ENCODE measurements at regions not wholly inside any gene's neighbourhood (a gene's known extent, or its start where the extent isn't known, plus 50 kb on each side); places are given as distances from the start of the nearest gene placed in this dataset.
A peak's percentile ranks its signal among the peaks of the same experiment; 100 is the strongest.

DNA sequence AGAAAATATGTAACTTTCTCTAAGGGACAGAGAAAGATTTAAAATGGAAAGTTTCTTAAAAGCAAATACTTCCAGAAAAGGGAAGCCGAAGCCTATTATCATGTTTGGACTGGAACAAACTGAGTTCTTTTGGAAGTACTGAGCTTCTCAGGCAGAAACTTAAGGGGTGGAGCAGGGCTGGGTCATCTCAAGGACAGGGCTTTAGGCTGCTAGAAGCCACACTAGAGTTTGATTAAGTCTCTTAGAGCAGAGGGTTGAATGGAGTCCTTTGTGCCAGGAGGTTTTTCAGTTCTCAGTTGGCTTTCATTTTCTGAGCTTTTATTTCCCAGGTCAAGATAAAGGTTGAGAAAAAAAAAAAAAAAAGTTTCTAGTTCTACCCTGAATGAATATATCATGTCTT lies 432.7 kb downstream of the SLITRK5 start:
- no peak for DNase-seq

- no peak for DNase-seq
These were observed 433.4 kb downstream of the SLITRK5 start for GRCh38 chr13:88104576-88104975.

DNA sequence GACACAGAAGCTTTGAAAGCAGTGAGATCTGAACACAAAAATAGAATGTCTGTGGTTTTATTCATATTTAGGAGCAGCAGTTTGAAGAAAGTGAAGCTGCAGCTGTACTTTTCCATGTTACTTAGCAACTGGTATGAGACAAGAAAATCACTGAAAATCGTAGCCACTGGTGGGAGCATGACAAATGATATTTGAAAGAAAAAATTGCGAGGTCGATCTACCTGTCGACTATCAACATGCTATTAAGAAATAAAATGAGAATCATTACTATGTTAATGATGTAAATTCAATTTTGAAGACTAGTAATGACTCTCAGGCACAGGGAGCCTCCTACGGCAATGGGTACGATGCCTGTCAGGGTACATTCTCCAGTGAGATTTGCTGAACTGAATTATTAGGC lies 436.4 kb downstream of the SLITRK5 start:
- DNase-seq = no peak

DNA sequence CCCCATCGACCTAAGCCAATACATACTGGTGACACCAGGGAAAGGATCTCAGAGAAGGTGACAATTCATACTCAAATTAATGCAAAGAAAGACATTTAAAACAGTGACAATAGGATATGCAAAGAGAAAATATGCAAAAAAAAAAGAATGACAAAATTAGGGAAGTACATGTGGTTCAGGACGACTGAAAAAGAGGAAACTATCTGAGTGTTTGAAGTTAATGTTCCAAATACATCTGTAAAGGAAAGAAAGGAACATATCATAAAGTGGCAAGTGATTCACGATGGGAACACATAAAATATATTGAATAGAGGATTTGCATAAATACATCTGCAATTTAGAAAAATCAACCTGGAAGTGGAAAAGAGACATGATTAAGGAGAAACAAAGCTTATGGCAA lies 441.4 kb downstream of the SLITRK5 start:
- DNase-seq = no peak

GRCh38 chr13:88115976-88116375 lies 444.8 kb downstream of the SLITRK5 start:
- no peak for DNase-seq

GRCh38 chr13:88118952-88119351 lies 447.8 kb downstream of the SLITRK5 start:
- no peak for DNase-seq

DNA sequence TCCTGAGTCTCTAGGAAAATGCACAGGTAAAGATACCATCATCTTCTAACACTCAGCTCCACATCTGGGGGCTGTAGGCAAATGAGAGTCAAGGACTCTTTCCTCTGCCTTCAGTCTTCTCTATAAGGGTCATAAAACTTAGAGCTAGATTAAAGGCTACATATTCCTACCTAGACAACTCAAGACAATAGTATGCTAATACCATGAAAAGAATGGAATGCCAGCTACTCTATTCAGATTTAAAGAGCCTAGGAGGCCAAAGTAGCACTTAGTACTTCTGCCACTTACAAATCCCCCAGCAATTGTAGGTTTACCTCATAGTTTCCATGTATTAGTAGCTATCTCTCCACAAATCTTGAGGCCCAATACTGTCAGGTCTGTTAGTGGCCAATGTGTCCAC lies 453.0 kb downstream of the SLITRK5 start:
- DNase-seq = no peak

DNA sequence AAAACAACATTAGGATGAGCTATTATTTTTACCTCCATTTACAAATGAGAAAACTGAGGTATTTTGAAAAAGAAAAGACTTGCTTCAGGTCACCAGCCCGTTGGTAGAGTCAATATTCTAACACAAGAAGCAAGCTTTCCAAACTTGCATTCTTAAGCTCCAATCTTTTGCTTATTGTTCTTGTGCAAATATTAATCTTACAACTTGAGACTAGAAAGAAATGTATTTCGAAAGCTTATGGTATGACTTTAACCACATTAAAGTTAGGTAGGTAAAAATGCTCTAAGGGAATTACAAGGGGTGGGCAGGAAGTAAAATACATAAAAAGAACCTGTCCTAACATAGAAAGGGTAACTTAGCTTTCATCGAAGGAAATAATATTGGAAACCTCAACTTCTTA lies 453.9 kb downstream of the SLITRK5 start:
- DNase-seq = no peak

GRCh38 chr13:88136098-88136790 lies 465.1 kb downstream of the SLITRK5 start:
- no peak for DNase-seq

- no peak for DNase-seq
These were observed 471.5 kb downstream of the SLITRK5 start for GRCh38 chr13:88142653-88143052.

GRCh38 chr13:88144580-88144979 lies 473.4 kb downstream of the SLITRK5 start:
- no peak for DNase-seq

DNA sequence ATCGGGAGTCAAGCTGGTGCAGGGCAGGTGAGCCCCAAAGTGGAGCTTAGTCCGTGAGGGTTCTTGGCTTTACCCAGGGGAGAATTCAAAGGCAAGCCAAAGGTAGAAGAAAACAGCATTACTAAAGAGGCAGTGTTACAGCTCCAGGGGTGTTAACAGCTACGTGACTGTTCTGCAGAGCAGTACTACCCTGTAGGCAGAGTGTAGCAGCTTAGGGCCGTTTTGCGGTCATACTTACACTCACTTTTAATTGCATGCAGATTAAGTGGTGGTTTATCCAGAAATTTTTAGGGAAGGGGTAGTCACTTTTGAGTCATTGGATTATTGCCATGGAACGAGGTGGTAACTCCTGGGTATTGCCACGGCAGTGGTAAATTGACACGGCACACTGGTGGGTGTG lies 482.2 kb downstream of the SLITRK5 start:
- no peak for DNase-seq

DNA sequence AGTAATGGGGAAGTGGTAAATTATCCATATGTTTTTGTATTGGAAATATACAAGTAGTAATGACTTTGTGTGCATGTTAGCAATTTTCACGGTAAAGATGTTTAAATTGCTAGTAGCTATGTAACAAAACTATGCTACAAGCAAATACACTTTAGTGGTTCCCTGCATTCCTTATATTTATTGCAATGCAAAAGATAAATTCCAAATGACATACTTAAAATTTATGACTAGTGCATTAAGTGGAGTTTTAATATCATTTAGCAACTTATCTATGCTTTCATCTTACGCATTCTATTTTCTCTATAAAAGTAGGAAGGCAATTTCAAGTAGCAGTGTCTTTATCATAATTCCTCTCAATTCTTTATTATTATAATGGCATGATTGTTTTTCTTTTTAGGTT lies 482.8 kb downstream of the SLITRK5 start:
- DNase-seq = no peak

DNA sequence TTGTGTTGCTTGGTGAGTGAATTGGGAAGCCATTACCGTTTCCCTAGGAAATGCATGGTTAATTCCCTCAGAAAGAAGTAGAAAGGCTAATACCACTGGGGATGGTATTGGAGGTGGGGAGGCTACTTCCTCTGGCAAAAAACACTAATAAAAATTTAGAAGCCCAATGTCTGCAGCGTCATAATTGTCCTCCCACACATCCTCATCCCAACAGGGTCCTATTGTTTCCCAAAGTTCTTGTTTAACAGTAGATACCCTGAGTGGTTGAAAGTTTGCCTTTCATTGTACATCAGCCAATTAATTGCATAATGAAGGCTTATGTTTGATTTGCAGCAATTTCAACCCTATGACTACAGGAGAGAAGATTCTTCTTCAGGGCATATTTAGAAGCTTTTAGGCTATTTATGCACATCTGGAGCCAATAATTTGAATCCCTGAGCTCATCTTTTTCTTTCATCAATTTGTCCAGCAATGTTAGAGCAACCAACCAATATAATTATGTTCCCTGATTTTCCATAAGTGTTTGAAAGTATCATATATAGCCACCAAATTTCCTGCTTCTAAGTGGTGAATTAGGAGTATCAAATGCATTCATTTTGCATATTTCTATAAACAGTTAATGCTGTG lies 491.0 kb downstream of the SLITRK5 start:
- no peak for DNase-seq

- no peak for DNase-seq
These were observed 505.1 kb downstream of the SLITRK5 start for GRCh38 chr13:88176231-88176630.

- DNase-seq = no peak
These were observed 512.3 kb downstream of the SLITRK5 start for GRCh38 chr13:88183440-88183839.

GRCh38 chr13:88188986-88189385 lies 517.8 kb downstream of the SLITRK5 start:
- no peak for DNase-seq

GRCh38 chr13:88189728-88190127 lies 518.6 kb downstream of the SLITRK5 start:
- no peak for DNase-seq

GRCh38 chr13:88196106-88196505 lies 524.9 kb downstream of the SLITRK5 start:
- DNase-seq = no peak

DNA sequence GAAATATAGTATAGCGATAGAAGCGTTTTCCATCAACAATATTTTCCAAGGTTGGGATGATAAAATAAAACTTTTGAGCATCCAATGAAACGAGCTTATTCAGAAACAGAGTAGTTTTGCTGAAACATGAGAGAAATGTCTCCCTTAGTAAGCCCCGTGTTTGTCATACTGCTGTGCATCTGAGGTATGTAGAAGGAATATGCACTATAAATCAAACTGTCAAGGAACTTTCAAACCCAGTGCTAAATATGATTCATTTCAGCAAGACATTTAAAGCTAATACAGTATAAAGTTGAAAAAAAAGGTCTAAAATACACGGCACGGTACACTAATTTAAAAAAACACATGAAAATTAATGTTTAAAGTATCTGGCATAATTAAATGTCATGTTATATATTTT lies 546.2 kb downstream of the SLITRK5 start:
- peak; percentile 3 for DNase-seq

- no peak for DNase-seq
These were observed 546.7 kb downstream of the SLITRK5 start for GRCh38 chr13:88217883-88218282.

DNA sequence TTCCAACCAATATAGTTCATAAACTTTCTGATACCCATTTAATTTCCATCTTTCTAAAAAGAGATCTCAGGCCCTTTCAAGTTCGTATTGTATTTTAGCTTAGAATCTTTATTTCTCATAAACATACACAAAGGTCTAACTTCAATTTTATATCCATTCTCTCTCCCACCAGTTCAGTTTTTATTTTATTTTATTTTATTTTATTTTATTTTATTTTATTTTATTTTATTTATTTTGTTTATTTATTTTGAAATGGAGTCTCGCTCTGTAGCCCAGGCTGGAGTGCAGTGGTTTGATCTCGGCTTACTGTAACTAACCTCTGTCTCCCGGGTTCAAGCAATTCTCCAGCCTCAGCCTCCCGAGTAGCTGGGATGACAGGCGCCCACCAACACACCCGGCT lies 552.8 kb downstream of the SLITRK5 start:
- DNase-seq = no peak

GRCh38 chr13:88235441-88235840 lies 564.3 kb downstream of the SLITRK5 start:
- DNase-seq = no peak

DNA sequence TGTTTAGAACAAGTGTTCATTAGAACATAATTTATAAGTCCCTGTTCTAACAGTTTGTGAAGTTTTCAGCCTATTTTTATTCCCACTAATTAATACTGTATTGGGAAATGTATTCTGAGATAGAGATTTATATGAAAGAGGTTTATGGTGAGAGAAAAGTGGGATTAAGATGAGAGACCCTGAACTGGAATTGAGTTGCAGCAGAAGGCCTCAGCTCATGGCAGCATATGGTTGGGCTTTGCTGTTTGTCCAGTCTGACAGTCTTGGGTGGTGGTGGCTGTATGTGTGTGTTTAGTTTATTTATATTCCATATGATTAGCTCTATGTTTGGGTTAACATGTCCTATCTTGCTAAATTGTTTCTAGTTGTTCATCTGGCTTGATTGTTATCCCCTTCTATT lies 575.1 kb downstream of the SLITRK5 start:
- DNase-seq = no peak

DNA sequence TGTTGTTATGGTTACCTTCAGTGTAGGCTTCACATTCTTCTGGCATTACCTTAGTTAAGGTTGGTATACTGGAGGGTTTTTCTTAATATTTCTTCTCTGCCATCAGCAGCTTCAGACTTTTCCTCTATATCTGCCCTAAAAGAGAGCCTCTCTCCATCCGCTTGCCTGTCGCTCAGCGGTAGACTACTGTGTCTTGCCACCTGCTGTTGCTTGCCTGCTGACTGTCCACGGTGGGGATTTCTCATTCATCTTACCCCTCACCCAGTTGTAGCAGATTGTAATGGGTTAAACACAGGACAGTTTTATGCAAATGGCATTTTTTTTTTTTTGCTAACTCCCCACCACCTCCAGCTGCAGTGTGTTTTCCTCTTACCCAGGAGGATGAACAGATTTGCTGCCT lies 577.2 kb downstream of the SLITRK5 start:
- no peak for DNase-seq
